HG02759 (cell line): ENCODE measurements at regions not wholly inside any gene's neighbourhood (a gene's known extent, or its start where the extent isn't known, plus 50 kb on each side); places are given as distances from the start of the nearest gene placed in this dataset.
"Not testable (repeated sequence)": the region's sequence is repeated elsewhere in the genome, so short reads cannot be mapped to it uniquely, and the experiment has no call there.

Source experiments
- ATAC-seq: cut with Tn5 transposase; IDR thresholded peaks from one replicate; pipeline ENCODE4 v1.9.1; 2021; ENCODE audit warnings: mild to moderate bottlenecking, moderate library complexity; ENCODE audit not compliant: unreplicated experiment

- ATAC-seq = no peak
Observed at GRCh38 chr5:82447913-82448312, 169.8 kb upstream of the RPS23 start.

- no peak for ATAC-seq
Observed at GRCh38 chr5:82446809-82447208, 168.7 kb upstream of the RPS23 start.

GRCh38 chr5:82445726-82446335 is 167.7 kb upstream of the RPS23 start:
- no peak for ATAC-seq

- no peak for ATAC-seq
Observed at GRCh38 chr5:82439750-82440445, 161.7 kb upstream of the RPS23 start.

GRCh38 chr5:82437565-82437964 is 159.4 kb upstream of the RPS23 start:
- ATAC-seq = not testable (repeated sequence)

- ATAC-seq = no peak
Observed at GRCh38 chr5:82436291-82436690, 158.1 kb upstream of the RPS23 start.

GRCh38 chr5:82434696-82435660 is 156.8 kb upstream of the RPS23 start:
- not testable (repeated sequence) for ATAC-seq

- no peak for ATAC-seq
Observed at GRCh38 chr5:82426464-82427154, 148.5 kb upstream of the RPS23 start.

GRCh38 chr5:82425591-82425990 is 147.4 kb upstream of the RPS23 start:
- ATAC-seq = no peak

GRCh38 chr5:82424211-82424610 is 146.1 kb upstream of the RPS23 start:
- ATAC-seq = no peak

GRCh38 chr5:82422751-82423181 is 144.6 kb upstream of the RPS23 start:
- no peak for ATAC-seq

GRCh38 chr5:82422001-82422740 is 144.0 kb upstream of the RPS23 start:
- no peak for ATAC-seq

GRCh38 chr5:82421119-82421518 is 143.0 kb upstream of the RPS23 start:
- no peak for ATAC-seq

- not testable (repeated sequence) for ATAC-seq
Observed at GRCh38 chr5:82420524-82420923, 142.4 kb upstream of the RPS23 start.

- ATAC-seq = no peak
Observed at GRCh38 chr5:82419559-82420332, 141.6 kb upstream of the RPS23 start.

GRCh38 chr5:82418608-82418950 is 140.4 kb upstream of the RPS23 start:
- no peak for ATAC-seq

GRCh38 chr5:82417776-82418607 is 139.8 kb upstream of the RPS23 start:
- no peak for ATAC-seq

GRCh38 chr5:82416512-82416911 is 138.4 kb upstream of the RPS23 start:
- no peak for ATAC-seq

- ATAC-seq = no peak
Observed at GRCh38 chr5:82414041-82414388, 135.9 kb upstream of the RPS23 start.
